AG09319 (cell line): ENCODE measurements at regions not wholly inside any gene's neighbourhood (a gene's known extent, or its start where the extent isn't known, plus 50 kb on each side); places are given as distances from the start of the nearest gene placed in this dataset.
"Not testable (repeated sequence)": the region's sequence is repeated elsewhere in the genome, so short reads cannot be mapped to it uniquely, and the experiment has no call there.

Source experiments
- DNase-seq: peaks from one replicate; pipeline ENCODE4 v3.0.0-alpha.2; 2010; ENCODE audit warnings: low read depth; ENCODE audit errors: extremely low read depth
- TF ChIP-seq, protein P1 (sequence below): IDR thresholded peaks from 2 replicates; pipeline ENCODE4 v1.5.1; 2011; ENCODE audit warnings: low read depth, mild to moderate bottlenecking, inconsistent platforms, low read length, moderate library complexity

DNA sequence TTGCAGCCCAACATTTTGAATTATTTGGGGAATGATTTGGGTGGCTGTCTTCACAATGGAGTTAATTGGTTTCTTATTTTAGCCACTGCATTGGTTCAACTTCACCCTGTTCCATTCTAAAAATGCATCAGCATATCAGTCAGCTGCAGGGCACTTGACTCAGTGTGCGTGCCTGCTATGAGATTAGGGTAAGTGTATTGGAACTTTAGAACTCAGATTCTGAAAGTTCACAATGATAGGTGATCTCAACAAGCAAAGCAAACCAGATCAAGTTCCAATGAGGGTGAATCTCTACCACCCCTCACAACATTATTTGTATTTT is 265.0 kb downstream of the ZPLD1 start:
- DNase-seq: no peak
- TF ChIP-seq, protein P1, sequence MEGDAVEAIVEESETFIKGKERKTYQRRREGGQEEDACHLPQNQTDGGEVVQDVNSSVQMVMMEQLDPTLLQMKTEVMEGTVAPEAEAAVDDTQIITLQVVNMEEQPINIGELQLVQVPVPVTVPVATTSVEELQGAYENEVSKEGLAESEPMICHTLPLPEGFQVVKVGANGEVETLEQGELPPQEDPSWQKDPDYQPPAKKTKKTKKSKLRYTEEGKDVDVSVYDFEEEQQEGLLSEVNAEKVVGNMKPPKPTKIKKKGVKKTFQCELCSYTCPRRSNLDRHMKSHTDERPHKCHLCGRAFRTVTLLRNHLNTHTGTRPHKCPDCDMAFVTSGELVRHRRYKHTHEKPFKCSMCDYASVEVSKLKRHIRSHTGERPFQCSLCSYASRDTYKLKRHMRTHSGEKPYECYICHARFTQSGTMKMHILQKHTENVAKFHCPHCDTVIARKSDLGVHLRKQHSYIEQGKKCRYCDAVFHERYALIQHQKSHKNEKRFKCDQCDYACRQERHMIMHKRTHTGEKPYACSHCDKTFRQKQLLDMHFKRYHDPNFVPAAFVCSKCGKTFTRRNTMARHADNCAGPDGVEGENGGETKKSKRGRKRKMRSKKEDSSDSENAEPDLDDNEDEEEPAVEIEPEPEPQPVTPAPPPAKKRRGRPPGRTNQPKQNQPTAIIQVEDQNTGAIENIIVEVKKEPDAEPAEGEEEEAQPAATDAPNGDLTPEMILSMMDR: no peak

DNA sequence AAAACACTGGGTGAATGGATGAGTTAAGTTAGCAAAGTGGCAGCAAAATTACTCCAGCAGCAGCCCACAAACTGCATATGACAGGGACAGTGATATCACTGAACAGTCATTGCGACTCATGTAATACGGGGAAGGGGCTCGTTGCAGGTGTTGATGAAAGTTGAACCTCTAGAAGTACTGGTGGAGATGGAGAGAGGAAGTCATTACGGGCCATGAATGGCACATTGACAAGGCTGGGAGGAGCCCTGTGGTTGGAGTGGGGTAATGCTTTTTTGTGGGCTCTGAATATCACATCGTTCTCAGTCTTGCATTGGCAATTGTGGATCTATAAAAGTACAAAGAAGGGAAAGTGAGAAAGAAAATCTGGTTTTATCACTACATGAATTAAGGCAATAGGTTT is 278.1 kb downstream of the ZPLD1 start:
- DNase-seq: no peak
- TF ChIP-seq, protein P1: no peak

DNA sequence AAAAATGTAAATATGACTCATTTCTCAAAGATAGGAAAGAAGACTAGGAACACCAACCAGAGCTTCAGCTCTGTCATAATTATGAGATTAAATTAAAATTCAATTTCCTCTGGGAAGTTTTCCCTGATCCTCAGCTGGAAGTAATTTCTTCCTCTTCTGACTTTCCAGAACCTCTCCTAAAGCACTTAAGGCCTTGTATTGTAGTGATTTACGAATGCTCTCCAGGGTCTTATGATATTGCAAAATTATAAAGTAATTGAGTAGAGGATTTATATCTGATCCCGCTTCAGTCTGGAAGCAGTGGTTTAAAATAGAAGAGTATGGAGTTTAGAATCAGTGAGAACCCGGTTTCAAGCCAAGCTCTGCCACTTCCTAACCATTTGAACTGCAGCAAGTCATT is 279.8 kb downstream of the ZPLD1 start:
- TF ChIP-seq, protein P1: no peak
- DNase-seq: no peak

DNA sequence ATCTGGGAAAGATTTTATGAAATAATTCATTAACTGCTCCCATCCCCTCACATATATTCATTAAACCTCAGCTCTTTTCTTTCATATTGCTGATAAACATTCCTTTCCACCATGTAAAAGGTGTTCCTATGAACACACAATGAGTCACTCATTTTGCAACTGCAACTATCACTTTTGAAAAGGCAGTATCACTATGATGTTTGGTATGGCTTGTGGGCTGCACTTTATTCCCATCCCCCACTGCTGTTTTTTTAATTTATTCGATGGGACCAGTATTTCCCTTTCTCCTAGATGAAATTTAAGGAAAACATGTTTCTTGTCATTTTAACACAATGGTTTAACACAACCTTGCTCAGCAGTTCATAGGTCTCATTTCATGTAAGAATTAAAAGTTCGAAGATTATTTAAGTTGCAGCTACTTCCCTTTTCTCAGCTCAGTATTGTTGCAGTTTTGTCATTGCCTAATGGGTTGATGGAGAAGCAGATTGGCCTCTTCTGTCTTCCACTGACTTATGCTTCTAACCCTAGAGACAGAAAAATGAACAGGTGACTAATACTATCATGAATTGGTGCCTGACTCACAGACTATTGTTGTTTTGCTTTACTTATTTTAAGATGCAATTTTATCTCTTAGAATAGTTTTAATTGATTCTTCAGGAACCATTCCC is 280.3 kb downstream of the ZPLD1 start:
- TF ChIP-seq, protein P1: no peak
- DNase-seq: no peak

DNA sequence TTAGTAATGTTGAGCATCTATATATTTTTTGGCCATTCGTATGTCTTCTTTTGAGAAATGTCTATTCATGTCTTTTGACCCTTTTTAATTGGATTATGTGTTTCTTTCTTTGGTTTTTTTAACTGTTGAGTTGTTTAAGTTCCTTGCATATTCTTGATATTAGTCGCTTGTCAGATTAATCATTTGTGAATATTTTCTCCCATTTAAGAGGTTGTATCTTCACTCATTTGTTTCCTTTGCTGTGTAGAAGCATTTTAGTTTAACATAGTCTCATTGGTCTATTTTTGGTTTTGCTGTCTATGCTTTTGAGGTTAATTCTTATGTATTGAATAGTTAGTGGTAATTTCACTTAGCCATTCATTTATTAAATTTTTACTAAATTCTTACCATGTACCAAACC is 283.8 kb downstream of the ZPLD1 start:
- DNase-seq: no peak
- TF ChIP-seq, protein P1: no peak

DNA sequence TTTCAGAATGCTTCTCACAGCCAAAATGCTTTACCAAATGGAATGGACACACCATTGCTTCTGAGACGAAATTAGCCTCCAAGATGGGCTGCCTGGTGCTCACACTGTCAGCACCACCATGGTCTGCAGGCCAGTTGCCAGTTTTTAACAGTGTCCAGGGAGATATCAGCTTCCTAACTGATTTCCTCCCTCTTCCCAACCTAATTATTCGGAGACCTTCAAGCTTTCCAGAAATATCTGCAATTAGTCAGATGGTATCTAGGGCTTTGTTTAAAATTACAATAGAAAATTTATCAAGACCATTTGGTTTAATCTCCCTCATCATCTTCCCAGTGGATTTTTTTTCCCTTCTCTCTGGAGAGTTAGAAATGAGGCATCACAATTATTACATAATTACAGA is 287.5 kb downstream of the ZPLD1 start:
- TF ChIP-seq, protein P1: no peak
- no peak for DNase-seq

DNA sequence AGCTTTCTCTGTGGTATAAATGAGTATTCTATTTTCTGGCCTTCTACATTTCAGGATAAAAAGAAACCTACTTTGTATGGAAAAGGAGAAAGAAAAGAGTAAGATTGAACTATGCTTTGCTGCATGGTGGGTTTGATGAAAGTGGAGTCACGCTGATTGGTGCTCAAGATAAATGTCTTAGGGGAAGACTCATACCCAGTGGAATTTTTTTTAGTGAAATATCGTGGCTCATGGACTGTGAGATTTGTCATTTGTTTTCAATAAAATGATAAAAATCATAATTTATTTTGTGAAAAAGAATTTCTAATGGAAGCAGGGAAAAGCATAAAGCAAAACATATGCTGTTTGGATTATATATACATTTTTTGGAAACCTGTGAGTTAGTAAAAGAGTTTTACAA is 292.5 kb downstream of the ZPLD1 start:
- no peak for DNase-seq
- TF ChIP-seq, protein P1: no peak

DNA sequence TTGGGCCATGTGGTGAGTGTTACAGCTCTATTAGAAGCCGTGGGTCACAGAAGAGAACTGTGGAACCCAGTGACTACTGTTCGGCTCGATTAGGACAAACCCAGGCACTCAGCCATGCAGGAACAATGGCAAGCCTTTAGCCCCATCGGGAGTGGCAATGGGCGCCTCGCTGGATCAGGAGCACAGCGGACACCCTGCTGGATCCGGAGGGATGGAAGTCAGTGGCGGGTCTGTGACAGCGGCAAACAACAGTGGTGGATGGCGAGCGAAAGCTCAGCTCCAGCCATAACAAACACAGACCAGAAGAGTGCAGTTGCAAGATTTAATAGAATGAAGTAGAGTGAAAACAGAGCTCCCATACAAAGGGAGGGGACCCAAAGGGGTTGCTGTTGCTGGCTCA is 297.8 kb downstream of the ZPLD1 start:
- not testable (repeated sequence) for DNase-seq
